NCI-H524 treated with DMSO at 0.1 percent for 48 hours (cell line): ENCODE measurements at regions not wholly inside any gene's neighbourhood (a gene's known extent, or its start where the extent isn't known, plus 50 kb on each side); places are given as distances from the start of the nearest gene placed in this dataset.

Source experiments
- DNase-seq: peaks from one replicate; lab custom pipeline; 2025; lab: John Stamatoyannopoulos, UW

GRCh38 chr18:55780586-55781071 is 192.6 kb upstream of the TCF4 start:
- no peak for DNase-seq

DNA sequence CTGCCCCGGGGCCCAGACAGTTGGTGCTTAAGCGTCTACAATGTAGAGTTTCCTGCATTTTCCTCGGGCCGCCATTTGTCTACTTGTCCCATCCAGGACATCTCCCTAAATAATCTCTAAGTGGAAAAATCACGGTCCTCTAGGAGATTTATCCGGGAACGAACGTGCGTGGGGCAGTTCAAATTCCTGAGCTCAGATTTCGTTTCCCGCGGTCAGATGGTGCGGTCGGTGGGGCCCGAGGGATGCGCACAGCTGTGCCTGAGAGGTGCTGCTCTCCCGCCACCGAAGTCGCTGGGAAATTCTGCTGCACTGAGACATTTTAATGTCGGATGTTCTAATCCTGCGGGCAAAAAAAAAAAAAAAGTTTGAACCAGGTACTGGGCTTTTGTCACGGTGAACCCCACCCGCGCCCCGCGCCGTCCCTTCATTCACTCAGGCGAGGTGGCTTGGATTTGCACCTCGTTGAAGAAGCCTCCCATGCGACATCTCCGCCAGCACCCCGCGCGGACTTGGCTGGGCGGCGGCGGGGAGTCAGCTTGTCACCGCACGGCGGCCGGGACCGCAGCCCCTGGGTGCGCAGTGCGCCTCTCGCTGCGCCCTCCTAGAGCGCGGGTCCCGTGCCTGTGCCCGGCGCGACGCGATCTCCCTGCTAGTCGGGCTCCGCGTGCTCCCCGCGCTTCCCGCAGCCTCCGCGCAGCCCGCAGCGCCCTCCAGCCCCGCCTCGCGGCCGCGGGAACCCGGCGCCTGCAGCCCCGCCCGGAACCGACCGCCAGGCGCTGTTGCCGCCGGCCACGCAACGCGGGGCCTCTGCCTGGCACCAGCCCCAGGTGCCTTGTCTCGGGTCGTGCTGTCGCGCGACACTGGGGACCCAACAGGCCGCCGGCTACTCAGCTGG is 191.9 kb upstream of the TCF4 start:
- no peak for DNase-seq

- peak; percentile 9 for DNase-seq
Observed at GRCh38 chr18:55778788-55779690, 191.0 kb upstream of the TCF4 start.

DNA sequence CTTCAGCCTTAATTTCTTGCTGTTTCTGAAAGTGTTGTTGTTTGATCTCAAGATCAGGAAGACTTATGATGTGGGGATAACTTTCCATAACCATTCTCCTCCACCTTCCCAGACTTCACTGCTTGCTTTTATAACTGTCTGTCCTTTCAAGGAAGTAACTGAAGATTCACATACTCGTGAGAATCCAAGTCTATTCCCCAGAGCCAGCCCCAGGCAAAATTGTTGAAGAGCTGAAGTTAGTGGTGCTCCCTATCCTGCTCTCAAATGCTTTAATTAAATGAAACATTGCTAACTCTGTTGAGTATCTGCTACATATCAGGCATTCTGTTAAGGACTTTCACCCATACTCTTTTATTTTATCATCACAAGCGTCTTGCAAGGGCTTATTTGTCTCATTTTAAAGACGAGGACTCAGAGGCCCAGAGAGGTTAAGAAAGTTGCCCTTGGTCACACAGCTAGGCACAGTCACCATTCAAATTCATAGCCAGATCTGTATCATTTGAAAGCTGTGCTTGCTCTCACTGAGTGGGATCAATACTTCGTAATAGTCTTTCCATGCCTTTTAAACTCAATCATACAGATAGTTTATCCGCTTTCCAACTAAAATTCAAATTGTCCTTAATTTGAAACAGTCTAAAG is 189.8 kb upstream of the TCF4 start:
- DNase-seq, result no peak

DNA sequence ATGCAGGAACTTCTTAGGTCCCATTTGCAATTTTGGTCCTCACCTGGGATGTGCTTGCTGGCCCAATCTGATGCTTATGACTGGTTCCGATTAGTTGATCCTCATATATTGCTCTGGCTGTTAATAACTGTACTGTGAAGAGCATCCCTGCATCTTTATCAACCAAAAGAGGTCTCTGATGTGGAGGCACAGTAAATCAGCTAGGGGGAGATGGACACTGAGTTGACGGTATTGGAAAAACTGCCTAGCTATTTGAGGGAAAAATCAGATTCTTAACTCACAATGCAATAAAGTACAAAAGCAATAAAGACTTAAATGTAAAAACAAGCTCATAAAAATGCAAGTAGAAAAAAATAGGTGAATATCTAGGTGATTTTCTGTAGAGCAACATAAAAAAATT is 188.0 kb upstream of the TCF4 start:
- DNase-seq, result no peak

DNA sequence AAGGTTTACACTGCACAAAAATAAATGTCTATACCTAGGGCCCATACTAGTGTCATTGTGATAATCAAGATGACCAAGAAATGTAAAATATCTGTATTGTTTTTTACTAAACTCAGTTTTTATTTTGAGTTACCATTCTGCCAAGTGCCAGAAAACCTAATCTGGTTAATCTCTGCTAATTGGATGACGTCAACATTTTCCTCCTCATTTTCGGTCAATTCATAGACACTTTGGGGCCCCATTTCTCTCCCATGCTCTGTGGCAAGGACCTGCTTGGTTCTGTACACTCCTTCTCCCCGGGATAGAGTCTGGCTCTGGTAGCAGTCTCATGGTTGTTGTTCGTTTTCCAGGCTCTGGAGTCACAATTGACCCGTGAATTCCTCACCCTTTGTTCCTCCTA is 186.5 kb upstream of the TCF4 start:
- no peak for DNase-seq

GRCh38 chr18:55768255-55768654 is 180.3 kb upstream of the TCF4 start:
- DNase-seq, result no peak

DNA sequence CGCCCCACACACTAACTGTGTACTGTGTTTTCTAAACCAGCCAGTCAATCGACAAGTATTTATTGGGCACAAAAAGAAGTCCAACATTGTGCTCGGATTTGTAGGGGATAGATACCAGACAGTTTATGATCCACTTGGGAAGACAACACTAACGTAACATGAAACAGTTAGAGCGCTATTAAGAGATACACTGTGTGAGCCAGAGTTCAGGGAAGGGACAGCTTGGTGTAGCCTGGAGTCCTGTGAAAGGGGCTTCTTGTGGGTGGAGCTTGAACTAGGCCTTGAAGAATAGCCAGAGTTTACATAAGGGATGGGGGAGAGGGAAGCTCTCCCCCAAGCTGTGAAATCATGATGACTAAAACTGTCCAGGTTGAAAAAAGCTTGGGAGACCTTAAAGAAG is 176.4 kb upstream of the TCF4 start:
- no peak for DNase-seq

DNA sequence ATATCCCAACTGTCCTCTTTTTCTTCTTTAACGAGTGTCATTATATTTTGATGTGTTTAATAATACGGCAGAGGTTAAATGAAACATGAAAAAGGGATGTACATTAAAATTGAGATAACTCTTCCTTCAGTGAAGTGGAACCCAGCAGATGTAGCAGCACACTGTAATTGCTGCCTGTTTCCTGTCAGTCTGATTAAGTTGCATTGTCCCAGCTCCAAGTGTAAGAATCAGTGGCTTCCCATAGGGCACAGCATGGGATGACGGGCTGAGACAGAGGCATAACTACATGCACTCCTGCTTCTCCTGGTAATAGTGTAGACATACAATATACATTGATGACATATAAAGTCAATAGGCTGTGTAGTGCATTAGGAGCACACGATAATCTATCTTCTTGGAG is 175.8 kb upstream of the TCF4 start:
- no peak for DNase-seq

- DNase-seq, result no peak
Observed at GRCh38 chr18:55763298-55763697, 175.3 kb upstream of the TCF4 start.

- DNase-seq, result no peak
Observed at GRCh38 chr18:55762424-55762823, 174.4 kb upstream of the TCF4 start.

DNA sequence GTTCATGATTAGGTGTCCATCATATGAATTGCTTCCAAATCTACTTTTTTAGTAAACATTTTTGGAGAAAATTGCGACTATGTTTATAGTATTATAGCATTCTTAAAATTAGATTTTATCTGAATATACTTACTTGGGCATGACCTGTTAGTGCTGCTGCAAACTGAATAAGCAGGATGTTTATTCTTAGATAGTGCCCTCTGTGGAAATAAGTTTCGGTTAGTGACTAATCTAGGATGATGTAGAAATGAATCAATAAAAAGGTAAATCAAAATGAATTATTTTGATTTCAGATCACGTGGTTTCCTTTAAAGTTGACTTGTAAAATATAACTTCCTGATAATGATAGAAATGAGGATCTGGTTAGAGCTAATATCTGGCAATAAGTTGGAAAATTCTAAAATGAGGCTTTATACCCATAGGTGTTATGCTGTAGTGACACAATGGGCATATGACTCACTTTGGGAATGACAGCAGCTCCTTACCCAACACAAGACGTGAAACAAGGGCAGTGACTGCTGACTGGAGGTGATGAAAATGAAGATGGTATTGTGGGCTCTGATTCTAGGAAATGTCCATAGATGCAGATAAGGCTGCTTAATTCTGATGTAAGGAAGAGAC is 165.8 kb upstream of the TCF4 start:
- DNase-seq, result no peak

GRCh38 chr18:55751476-55751875 is 163.5 kb upstream of the TCF4 start:
- DNase-seq, result no peak

GRCh38 chr18:55748227-55748738 is 160.3 kb upstream of the TCF4 start:
- no peak for DNase-seq

- no peak for DNase-seq
Observed at GRCh38 chr18:55744206-55744605, 156.2 kb upstream of the TCF4 start.

DNA sequence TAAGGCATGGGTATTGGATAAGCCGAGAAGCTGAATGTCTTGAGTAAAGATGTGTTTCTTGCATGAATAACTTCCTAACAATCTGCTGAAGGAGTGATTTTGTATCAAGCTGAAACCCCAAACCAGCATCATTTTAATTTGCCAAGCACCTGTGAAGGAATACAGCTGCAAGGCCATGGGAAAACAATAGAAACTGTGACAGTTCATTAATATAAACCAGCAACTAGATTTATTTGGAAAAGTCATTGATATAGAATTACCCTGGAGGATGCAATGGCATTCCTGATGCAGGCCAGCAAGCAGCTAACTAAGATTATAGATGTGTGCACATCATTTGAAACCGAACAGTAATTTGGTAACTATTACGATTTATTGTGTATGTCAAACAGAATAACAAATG is 155.7 kb upstream of the TCF4 start:
- no peak for DNase-seq

DNA sequence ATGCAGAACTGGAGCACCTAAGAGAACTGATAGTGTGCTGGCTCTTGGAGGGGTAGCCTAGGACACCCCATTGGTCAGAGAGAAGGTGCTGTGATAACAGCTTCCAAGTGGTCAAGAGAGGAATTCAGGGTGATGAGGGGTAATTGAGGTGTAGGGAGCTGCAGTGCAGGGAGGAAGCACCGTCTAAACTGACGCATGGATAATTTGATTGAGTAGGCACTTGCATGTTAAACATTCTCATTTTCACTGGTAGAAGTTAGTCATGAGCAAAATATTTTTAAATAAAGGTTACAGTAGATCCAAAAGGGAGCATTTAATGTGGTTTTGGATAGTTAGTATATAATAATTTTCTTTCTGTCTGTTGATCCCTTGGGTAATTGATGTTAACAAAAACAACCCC is 155.1 kb upstream of the TCF4 start:
- no peak for DNase-seq

GRCh38 chr18:55739488-55739887 is 151.5 kb upstream of the TCF4 start:
- DNase-seq, result no peak

DNA sequence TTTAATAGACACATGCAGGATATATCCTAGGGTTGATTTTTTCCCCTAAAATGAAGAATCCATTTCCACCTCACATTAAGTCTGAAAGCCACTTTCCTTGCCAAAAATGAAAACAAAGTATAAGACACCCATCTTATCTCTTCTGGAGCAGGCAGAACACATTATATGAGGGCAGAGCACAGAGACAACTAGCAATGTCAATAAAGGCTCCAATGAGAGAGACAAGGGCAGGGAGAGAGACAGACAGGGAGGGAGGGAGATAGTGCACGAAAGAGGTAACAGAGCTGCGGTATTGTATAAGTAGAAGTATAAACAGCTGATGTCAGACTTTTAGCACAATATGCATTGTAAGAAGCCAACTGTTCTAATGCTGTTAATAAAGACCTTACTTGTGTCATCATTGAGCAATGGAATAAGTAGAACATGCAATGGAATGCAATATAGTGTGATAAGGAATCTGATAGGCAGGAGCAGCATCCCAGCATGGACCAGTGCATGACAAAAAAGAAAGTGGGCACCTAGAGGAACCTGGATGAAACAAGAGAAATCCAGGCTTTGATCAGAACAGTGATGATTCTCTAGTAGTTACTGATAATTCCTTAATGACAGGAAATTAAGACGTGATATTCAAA is 150.6 kb upstream of the TCF4 start:
- no peak for DNase-seq

DNA sequence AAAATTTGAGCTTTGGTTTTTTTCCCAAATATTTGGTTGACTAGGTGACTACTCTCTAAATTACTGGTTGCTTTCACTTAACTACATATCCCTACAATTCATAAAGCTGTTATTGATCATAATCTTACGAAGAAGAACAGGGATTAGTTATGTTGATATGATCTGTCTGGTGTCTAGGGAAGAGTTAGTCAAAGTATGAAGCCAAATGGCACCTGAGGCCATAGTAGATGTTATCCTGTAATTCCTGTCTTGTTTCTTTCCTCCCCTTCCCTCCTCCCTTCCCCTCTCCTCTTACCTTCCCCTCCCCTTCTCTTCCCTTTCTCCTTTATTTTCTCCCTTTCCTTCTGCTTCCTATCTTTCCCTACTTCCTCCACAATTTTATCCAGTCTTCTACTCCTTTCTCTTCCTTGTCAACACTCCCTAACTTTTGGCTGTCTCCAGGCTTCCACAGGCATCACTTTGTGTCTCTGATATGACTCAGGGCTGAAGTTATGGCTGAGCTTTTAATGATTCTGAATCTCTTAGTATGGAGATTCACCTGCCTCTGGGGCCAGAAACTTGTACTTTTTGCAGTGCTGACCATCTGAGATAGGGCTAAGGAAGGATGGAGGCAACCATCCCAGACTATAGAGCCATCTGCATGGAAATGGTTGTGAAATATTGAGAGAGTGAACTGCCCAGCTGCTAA is 149.9 kb upstream of the TCF4 start:
- no peak for DNase-seq

- no peak for DNase-seq
Observed at GRCh38 chr18:55737266-55737665, 149.3 kb upstream of the TCF4 start.
